SU-DHL-6 (cell line): ENCODE measurements at regions not wholly inside any gene's neighbourhood (a gene's known extent, or its start where the extent isn't known, plus 50 kb on each side); places are given as distances from the start of the nearest gene placed in this dataset.

Source experiments
- CTCF ChIP-seq: fragments of 200-600 bp; sonication (generic); IDR thresholded peaks from one replicate; pipeline ENCODE4 v1.5.1; 2017; ENCODE audit warnings: antibody characterized with exemption, mild to moderate bottlenecking, low read length, moderate library complexity; ENCODE audit not compliant: insufficient read depth, poor library complexity, severe bottlenecking
- EZH2phosphoT487 ChIP-seq: fragments of 200-600 bp; sonication (generic), shearing (Covaris generic); conservative IDR thresholded peaks from 2 replicates; pipeline ENCODE4 v1.6.1; 2018; ENCODE audit warnings: mild to moderate bottlenecking, antibody characterized with exemption, low read length, moderate library complexity, mixed read lengths

GRCh38 chr18:78321402-78321801, 658.2 kb upstream of the SALL3 start:
- TF ChIP-seq CTCF, result no peak
- no peak for TF ChIP-seq EZH2phosphoT487
